SK-N-SH (cell line): ENCODE measurements at regions not wholly inside any gene's neighbourhood (a gene's known extent, or its start where the extent isn't known, plus 50 kb on each side); places are given as distances from the start of the nearest gene placed in this dataset.

ENCODE experiments used
- CTCF ChIA-PET: fragments of 300-600, 350-600 bp; formaldehyde crosslinking; extraction: SDS; loops from one replicate; lab custom pipeline; 2021; lab: Yijun Ruan, JAX
- POLR2A ChIA-PET: fragments of 350-600 bp; sonication (Branson Sonifier 250); formaldehyde crosslinking; extraction: SDS; loops from one replicate; lab custom pipeline; 2020; ENCODE audit warnings: antibody characterized with exemption, inconsistent platforms; lab: Yijun Ruan, JAX
- DNase-seq: peaks from one replicate; pipeline ENCODE4 v3.0.0; 2012
- H2AFZ ChIP-seq: fragments of 200-600 bp; sonication (generic); 2 replicates; pipeline ENCODE4 v1.8.1; 2016; ENCODE audit warnings: antibody characterized with exemption, mild to moderate bottlenecking, low read depth
- H3F3A ChIP-seq: fragments of 200-600 bp; sonication (generic); replicated peaks from 2 replicates; pipeline ENCODE3; 2016; ENCODE audit warnings: antibody characterized with exemption, mild to moderate bottlenecking; ENCODE audit not compliant: insufficient read depth
- H3K27ac ChIP-seq, 2 experiments: fragments of 200-500 bp in 1 of 2; fragments of 200-600 bp in 1 of 2; sonication (Bioruptor generic) in 1 of 2; sonication (generic), shearing (Covaris generic) in 1 of 2; 2 replicates each; pipeline versions ENCODE4 v1.5.1 to v1.6.1; 2014 to 2016; ENCODE audit warnings: low read depth in 2 of 2, inconsistent platforms in 1 of 2, low read length in 1 of 2, mild to moderate bottlenecking in 1 of 2, mixed read lengths in 1 of 2
- H3K27me3 ChIP-seq: fragments of 200-600 bp; sonication (generic), shearing (Covaris generic); 2 replicates; pipeline ENCODE4 v1.6.1; 2016; ENCODE audit warnings: mixed run types; ENCODE audit not compliant: insufficient read depth
- H3K36me3 ChIP-seq, 2 experiments: fragments of 200-500 bp in 1 of 2; fragments of 200-600 bp in 1 of 2; sonication (Bioruptor generic) in 1 of 2; sonication (generic) in 1 of 2; replicated peaks in 1 of 2; 2 replicates each; pipeline versions ENCODE3 to v1.5.1; 2014 to 2016; ENCODE audit warnings: low read length in 1 of 2, mild to moderate bottlenecking in 1 of 2; ENCODE audit not compliant: insufficient read depth in 2 of 2, control insufficient read depth in 1 of 2
- H3K4me1 ChIP-seq, 2 experiments: fragments of 200-500 bp in 1 of 2; fragments of 200-600 bp in 1 of 2; sonication (Bioruptor generic) in 1 of 2; sonication (generic), shearing (Covaris generic) in 1 of 2; 2 replicates each; pipeline versions ENCODE4 v1.5.1 to v1.6.1; 2014 to 2016; ENCODE audit warnings: low read depth in 1 of 2, low read length in 1 of 2, mixed run types in 1 of 2; ENCODE audit not compliant: insufficient read depth in 2 of 2, control insufficient read depth in 1 of 2
- H3K4me2 ChIP-seq: fragments of 200-600 bp; sonication (generic), shearing (Covaris generic); 2 replicates; pipeline ENCODE4 v1.6.1; 2017; ENCODE audit warnings: mixed run types
- H3K4me3 ChIP-seq, 2 experiments: fragments of 200-500 bp in 1 of 2; fragments of 200-600 bp in 1 of 2; sonication (Bioruptor generic) in 1 of 2; sonication (generic), shearing (Covaris generic) in 1 of 2; 2 replicates each; pipeline versions ENCODE4 v1.5.1 to v1.8.1; 2014 to 2016; ENCODE audit warnings: low read depth in 2 of 2, inconsistent platforms in 1 of 2, low read length in 1 of 2, mild to moderate bottlenecking in 1 of 2, mixed read lengths in 1 of 2, moderate library complexity in 1 of 2
- H3K79me2 ChIP-seq: fragments of 200-600 bp; sonication (generic); 2 replicates; pipeline ENCODE4 v1.8.1; 2017; ENCODE audit warnings: mild to moderate bottlenecking; ENCODE audit not compliant: insufficient read depth
- H3K9ac ChIP-seq: fragments of 200-600 bp; sonication (generic); 2 replicates; pipeline ENCODE4 v1.6.1; 2017; ENCODE audit warnings: mixed run types
- H3K9me2 ChIP-seq: fragments of 200-600 bp; sonication (generic); 2 replicates; pipeline ENCODE4 v1.6.1; 2017; ENCODE audit warnings: mixed run types
- H3K9me3 ChIP-seq: fragments of 200-600 bp; sonication (generic); 2 replicates; pipeline ENCODE4 v1.6.1; 2017; ENCODE audit warnings: mixed run types, mild to moderate bottlenecking, moderate library complexity
- H4K20me1 ChIP-seq: fragments of 200-600 bp; sonication (generic); 2 replicates; pipeline ENCODE4 v1.6.1; 2017; ENCODE audit warnings: mild to moderate bottlenecking, mixed run types; ENCODE audit not compliant: insufficient read depth
- EZH2phosphoT487 ChIP-seq: fragments of 200-600 bp; sonication (generic); IDR thresholded peaks from 2 replicates; pipeline ENCODE4 v1.6.1; 2017; ENCODE audit warnings: low read depth, mixed run types, mild to moderate bottlenecking, antibody characterized with exemption, moderate library complexity, borderline replicate concordance
- FOSL2 ChIP-seq: IDR thresholded peaks from 2 replicates; pipeline ENCODE4 v1.4.0; 2012; ENCODE audit warnings: low read depth, mild to moderate bottlenecking, moderate library complexity, borderline replicate concordance
- FOXM1 ChIP-seq: IDR thresholded peaks from 2 replicates; pipeline ENCODE4 v1.4.0; 2012; ENCODE audit warnings: low read depth, mild to moderate bottlenecking
- GABPA ChIP-seq: IDR thresholded peaks from 2 replicates; pipeline ENCODE4 v1.4.0; 2012; ENCODE audit warnings: low read depth, mild to moderate bottlenecking
- MAX ChIP-seq: IDR thresholded peaks from 2 replicates; pipeline ENCODE4 v1.4.0; 2012; ENCODE audit warnings: low read depth
- MEF2A ChIP-seq: IDR thresholded peaks from 2 replicates; pipeline ENCODE4 v1.4.0; 2012; ENCODE audit warnings: low read depth, borderline replicate concordance
- MXI1 ChIP-seq: IDR thresholded peaks from 2 replicates; pipeline ENCODE4 v1.6.1; 2012; ENCODE audit warnings: mild to moderate bottlenecking, low read depth, low read length, improper control_type of control experiment
- NRF1 ChIP-seq: IDR thresholded peaks from 2 replicates; pipeline ENCODE4 v1.6.1; 2012; ENCODE audit warnings: low read depth, mild to moderate bottlenecking, low read length
- POLR2AphosphoS5 ChIP-seq: IDR thresholded peaks from 2 replicates; pipeline ENCODE4 v1.6.1; 2012; ENCODE audit warnings: low read depth, low read length
- SIN3A ChIP-seq: IDR thresholded peaks from 2 replicates; pipeline ENCODE4 v1.6.1; 2012; ENCODE audit warnings: low read depth, mild to moderate bottlenecking, low read length, moderate library complexity, borderline replicate concordance
- SMC3 ChIP-seq: IDR thresholded peaks from 2 replicates; pipeline ENCODE4 v1.6.1; 2012; ENCODE audit warnings: low read depth, low read length, improper control_type of control experiment
- USF1 ChIP-seq: IDR thresholded peaks from 2 replicates; pipeline ENCODE4 v1.4.0; 2012; ENCODE audit warnings: low read depth, borderline replicate concordance
- ZBTB33 ChIP-seq: IDR thresholded peaks from 2 replicates; pipeline ENCODE4 v1.4.0; 2012; ENCODE audit warnings: low read depth, borderline replicate concordance
- WGBS: methylation state at CpG from one replicate; pipeline ENCODE4 v1.1.6; 2017; ENCODE audit warnings: low lambda C conversion rate; 5-methylcytosine and 5-hydroxymethylcytosine counted together

- Histone ChIP-seq H3K4me1 (peaks cover 0 to 11% of the 10 kb centered on the region in 2 experiments; a peak in 1 of 4 replicates), H2AFZ (no peak overlapping the region), H3K36me3 (no peaks in the 10 kb centered on the region), H3K27me3 (no peaks in the 10 kb centered on the region), H3K9me3 (no peaks in the 10 kb centered on the region), H3K9ac (no peak overlapping the region), H3F3A (no peaks in the 10 kb centered on the region), H3K4me3 (no peak overlapping the region), H4K20me1 (no peaks in the 10 kb centered on the region), H3K4me2 (no peak overlapping the region), H3K79me2 (no peaks in the 10 kb centered on the region), H3K9me2 (no peaks in the 10 kb centered on the region), H3K27ac (no peak overlapping the region)
- DNase-seq = no peak
- ChIA-PET CTCF (no interaction called here), POLR2A (no interaction called here)
- TF ChIP-seq USF1 = no peak
- no peak for TF ChIP-seq EZH2phosphoT487
- no peak for TF ChIP-seq POLR2AphosphoS5
- TF ChIP-seq FOXM1 = no peak
- TF ChIP-seq SIN3A = no peak
- 54% methylated on average over 2 of the region's 2 CpGs for WGBS
These were observed 134.3 kb upstream of the WWC1 start for GRCh38 chr5:168157141-168157540.

GRCh38 chr5:168159425-168159824 lies 132.0 kb upstream of the WWC1 start:
- POLR2A ChIA-PET = no interaction called here
- H3F3A ChIP-seq = no peaks in the 10 kb centered on the region
- H4K20me1 ChIP-seq = no peaks in the 10 kb centered on the region
- TF ChIP-seq USF1 (no peak), MEF2A (no peak), FOXM1 (no peak), FOSL2 (no peak), SMC3 (no peak)
- TF ChIP-seq, all 33 proteins: peak for 0
- Histone ChIP-seq H3K4me1 (peaks cover 0 to 20% of the 10 kb centered on the region in 2 experiments; a peak in 1 of 4 replicates), H3K9me2 (no peaks in the 10 kb centered on the region), H3K27ac (no peak overlapping the region), H3K36me3 (no peaks in the 10 kb centered on the region), H3K4me3 (no peak overlapping the region), H3K9ac (no peak overlapping the region), H2AFZ (no peak overlapping the region), H3K79me2 (no peaks in the 10 kb centered on the region), H3K4me2 (no peak overlapping the region), H3K27me3 (no peaks in the 10 kb centered on the region), H3K9me3 (no peaks in the 10 kb centered on the region)
- DNase-seq = no peak
- WGBS = 34% methylated on average over 3 of the region's 3 CpGs
- CTCF ChIA-PET = interaction anchor here (0.9 to 1.1 kb wide), 2 partner anchors 16 to 60 kb away, joined by 3 read pairs; no protein-coding TSS in a partner anchor

- WGBS = 26% methylated on average over 14 of the region's 16 CpGs
- Histone ChIP-seq H3K9ac (no peak overlapping the region), H3F3A (no peaks in the 10 kb centered on the region), H3K9me3 (no peaks in the 10 kb centered on the region), H4K20me1 (no peaks in the 10 kb centered on the region), H3K4me1 (peaks cover 0 to 23% of the 10 kb centered on the region in 2 experiments; a peak in 1 of 4 replicates), H3K79me2 (no peaks in the 10 kb centered on the region), H3K4me2 (no peak overlapping the region), H3K4me3 (no peak overlapping the region), H3K9me2 (no peaks in the 10 kb centered on the region), H3K36me3 (no peaks in the 10 kb centered on the region), H3K27me3 (no peaks in the 10 kb centered on the region), H3K27ac (peak overlapping the region in 1 of 2 experiments; percentile 95; a peak in 2 of 4 replicates), H2AFZ (no peak overlapping the region)
- ChIA-PET CTCF (interaction anchor here (1.0 kb wide), 1 partner anchor 56 kb away, joined by 3 read pairs; no protein-coding TSS in a partner anchor), POLR2A (interaction anchor here (0.5 to 1.3 kb wide), 4 partner anchors 10 to 1168 kb away, joined by 3 to 4 read pairs (median 4); no protein-coding TSS in a partner anchor)
- DNase-seq = peak; percentile 92
- TF ChIP-seq MXI1 (peak; percentile 59; the same call in 1 of the 2 replicates), MAX (no peak), ZBTB33 (no peak), GABPA (no peak), SIN3A (no peak), NRF1 (no peak), EZH2phosphoT487 (no peak)
These were observed 129.0 kb upstream of the WWC1 start for GRCh38 chr5:168162464-168162863.
